ENCODE measurements at regions not wholly inside any gene's neighbourhood (a gene's known extent, or its start where the extent isn't known, plus 50 kb on each side); places are given as distances from the start of the nearest gene placed in this dataset.
"Not testable (repeated sequence)": the region's sequence is repeated elsewhere in the genome, so short reads cannot be mapped to it uniquely, and the experiment has no call there.

DNA sequence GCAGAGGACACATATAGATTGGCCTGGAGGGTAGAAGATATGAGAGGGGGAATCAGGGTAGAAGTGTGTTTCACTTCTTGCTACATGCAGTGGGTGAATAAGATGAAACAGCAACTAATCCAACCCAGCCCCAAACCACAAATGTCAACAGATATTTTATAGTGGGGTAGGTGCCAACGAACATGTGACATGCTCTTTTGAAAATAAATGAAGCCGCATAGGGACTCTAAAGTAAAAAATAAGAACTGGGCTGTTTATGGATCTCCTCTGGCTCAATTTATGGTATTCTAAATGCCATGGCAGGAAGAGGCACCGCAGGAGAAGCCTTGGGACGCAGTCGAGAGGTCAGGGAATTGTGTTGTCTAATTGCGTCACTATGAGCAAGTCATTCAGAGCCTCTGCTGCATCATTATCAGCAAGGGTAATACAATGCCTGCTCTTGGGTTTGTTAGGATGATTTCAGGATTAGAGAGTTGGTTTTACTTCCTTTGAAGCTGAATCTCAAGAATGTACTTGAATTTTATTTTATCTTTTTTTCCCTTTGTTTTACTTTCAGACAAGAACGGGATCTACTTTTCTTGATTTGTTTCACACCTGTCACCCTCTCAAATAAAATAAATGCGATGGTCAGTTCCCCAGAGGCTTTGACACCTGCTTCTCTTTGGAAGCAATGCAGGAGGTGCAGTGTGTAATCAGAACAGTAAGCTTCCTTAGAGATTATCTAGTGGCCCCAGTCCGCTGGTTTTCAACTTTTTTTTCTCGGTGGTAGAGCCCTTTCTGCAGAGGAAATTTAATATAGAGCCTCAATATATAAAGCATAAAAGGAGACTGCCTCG, 375.6 kb upstream of the CLINT1 start:
- no peak for DNase-seq (ENCODE audit: low read depth)

DNA sequence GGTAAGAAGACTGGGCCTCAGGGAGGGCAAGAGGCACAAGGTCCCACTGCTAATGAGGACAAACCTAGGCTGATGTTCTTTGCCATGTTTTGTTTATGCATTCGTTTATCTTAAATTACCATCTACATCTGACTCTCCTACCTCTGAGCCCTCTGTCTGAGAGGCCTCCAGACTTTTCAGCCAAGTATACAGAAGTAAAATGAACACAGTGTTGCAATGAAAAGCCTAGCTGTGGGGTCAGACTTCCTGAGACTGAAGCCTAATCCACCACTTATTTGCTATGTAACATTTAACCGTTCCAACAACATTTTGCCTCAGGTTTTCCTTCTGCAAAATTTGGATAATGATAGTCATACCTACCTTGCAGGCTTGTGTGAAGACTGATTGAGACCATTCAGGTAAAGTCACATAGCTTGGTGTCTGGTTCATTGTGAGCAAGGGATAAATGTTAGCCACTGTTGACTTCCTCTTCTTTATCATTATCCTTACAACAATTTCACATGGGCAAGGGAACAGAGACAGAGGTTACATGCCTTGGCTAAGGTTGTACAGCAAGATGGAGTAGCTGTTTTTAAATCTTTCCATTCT, 374.9 kb upstream of the CLINT1 start:
- TF ChIP-seq, protein P1, sequence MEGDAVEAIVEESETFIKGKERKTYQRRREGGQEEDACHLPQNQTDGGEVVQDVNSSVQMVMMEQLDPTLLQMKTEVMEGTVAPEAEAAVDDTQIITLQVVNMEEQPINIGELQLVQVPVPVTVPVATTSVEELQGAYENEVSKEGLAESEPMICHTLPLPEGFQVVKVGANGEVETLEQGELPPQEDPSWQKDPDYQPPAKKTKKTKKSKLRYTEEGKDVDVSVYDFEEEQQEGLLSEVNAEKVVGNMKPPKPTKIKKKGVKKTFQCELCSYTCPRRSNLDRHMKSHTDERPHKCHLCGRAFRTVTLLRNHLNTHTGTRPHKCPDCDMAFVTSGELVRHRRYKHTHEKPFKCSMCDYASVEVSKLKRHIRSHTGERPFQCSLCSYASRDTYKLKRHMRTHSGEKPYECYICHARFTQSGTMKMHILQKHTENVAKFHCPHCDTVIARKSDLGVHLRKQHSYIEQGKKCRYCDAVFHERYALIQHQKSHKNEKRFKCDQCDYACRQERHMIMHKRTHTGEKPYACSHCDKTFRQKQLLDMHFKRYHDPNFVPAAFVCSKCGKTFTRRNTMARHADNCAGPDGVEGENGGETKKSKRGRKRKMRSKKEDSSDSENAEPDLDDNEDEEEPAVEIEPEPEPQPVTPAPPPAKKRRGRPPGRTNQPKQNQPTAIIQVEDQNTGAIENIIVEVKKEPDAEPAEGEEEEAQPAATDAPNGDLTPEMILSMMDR (conservative IDR thresholded peaks at IDR 0.05; ENCODE audit: low read depth, low read length), result no peak
- no peak for DNase-seq (ENCODE audit: low read depth)

More for the DNA sequence above, 375.6 kb upstream of the CLINT1 start:
- TF ChIP-seq, protein P1 (conservative IDR thresholded peaks at IDR 0.05; ENCODE audit: low read depth, low read length), result no peak
- no peak overlapping the region for H3K4me3 ChIP-seq (ENCODE audit: low read length)

DNA sequence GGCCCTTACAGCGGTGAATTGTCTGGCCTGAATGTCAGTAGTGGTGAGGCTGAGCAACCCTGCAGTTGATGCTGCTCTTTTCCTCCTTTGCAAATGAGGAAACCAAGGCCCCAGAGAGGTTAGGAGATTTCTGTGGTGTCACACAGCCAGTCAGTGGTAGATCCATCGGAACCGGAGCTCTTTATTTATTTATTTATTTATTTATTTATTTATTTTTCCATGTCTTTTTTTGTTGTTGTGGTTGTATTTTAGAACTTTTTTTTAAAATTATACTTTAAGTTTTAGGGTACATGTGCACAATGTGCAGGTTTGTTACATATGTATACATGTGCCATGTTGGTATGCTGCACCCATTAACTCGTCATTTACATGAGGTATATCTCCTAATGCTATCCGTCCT, 368.4 kb upstream of the CLINT1 start:
- not testable (repeated sequence) for H3K4me3 ChIP-seq (ENCODE audit: low read length); DNase-seq (ENCODE audit: low read depth)

More for the DNA sequence above, 374.9 kb upstream of the CLINT1 start:
- H3K4me3 ChIP-seq (ENCODE audit: low read length), result no peak overlapping the region

DNA sequence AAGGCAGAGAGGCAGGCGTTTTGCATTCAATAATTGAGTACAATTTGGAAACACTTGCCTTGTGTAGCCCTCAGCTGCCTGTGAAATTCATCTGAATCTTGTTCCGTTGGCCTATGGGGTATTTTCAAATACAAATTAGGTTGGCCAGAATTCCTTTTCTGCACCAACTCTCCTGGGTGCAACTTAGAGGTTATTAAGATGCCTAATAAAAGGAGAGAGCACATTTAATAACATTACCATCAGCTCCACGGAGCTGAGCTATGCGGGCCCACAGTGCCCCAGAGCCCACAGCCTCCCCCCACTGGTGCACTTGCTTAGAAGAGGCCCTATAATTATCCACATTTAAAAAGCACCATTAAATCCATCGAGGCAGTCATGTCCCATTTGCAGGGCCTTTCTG, 367.6 kb upstream of the CLINT1 start:
- H3K4me3 ChIP-seq (ENCODE audit: low read length), result no peak overlapping the region
- no peak for DNase-seq (ENCODE audit: low read depth)
- TF ChIP-seq, protein P1 (conservative IDR thresholded peaks at IDR 0.05; ENCODE audit: low read depth, low read length), result no peak

DNA sequence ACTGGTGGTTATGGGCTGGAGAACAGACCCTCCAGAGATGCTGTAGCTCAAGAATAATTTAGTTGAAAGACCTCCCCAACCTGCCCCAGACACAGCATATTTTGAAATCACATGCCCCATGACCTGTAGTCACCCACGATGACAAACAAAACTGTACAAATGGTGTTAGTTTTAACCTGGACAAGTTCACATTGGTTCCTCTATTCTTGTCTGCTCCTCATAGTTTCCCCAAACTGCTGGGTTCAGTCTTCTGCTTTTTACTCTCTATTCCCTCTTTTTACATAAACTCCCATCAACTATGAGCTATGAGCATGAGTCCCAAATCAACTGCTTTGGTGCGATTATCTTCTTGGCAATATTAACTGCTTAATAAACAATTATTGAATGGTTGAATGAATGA, 365.3 kb upstream of the CLINT1 start:
- H3K4me3 ChIP-seq (ENCODE audit: low read length), result no peak overlapping the region
- TF ChIP-seq, protein P1 (conservative IDR thresholded peaks at IDR 0.05; ENCODE audit: low read depth, low read length), result no peak
- DNase-seq (ENCODE audit: low read depth), result no peak

DNA sequence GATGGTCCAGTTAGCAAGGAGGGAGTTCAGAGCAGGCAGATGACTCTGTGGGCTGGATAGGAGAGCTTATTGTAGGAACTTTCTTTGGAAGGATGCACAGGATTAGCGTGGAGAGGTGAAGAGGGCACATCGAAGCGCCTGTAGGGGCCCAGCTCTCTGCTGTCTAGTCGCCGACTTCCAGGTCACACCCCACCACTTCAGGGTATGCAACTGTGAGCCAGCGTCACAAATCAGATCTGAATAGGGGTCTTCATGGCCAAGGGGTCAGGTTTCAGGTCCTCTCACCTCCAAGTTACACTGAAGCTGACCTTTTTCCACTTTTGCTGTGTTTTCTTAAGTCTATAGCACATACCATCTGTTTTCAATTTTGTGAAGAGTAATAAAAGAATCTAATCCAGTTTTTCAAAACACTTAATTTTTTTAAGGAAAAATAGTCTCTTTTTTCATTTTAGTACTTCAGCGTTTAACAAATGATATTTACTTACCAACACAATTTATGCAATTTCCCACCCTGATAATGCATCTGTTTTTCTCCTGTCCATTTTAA, 364.2 kb upstream of the CLINT1 start:
- TF ChIP-seq, protein P1 (conservative IDR thresholded peaks at IDR 0.05; ENCODE audit: low read depth, low read length), result no peak
- no peak for DNase-seq (ENCODE audit: low read depth)
- no peak overlapping the region for H3K4me3 ChIP-seq (ENCODE audit: low read length)

DNA sequence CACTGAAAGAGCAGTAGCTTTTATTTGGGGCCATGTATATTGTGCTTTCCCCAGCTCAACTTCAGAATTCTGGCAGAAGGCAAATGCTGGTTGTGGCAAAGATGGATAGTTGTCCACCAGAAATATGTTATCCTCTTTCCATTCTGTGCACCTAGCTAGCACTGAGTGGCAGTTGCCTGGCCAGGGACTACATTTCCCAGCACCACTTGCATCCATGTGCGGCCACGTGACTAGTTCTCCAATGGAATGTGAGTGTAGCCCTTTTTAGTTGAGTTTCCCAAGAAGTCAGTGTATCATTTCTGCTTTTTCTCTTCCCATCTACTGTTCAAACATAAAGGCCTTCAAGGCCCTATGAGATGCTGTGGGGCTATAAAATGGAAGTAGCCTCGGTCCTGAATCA, 354.0 kb upstream of the CLINT1 start:
- TF ChIP-seq, protein P1 (conservative IDR thresholded peaks at IDR 0.05; ENCODE audit: low read depth, low read length), result no peak
- no peak overlapping the region for H3K4me3 ChIP-seq (ENCODE audit: low read length)
- DNase-seq (ENCODE audit: low read depth), result no peak

All from retinal pigment epithelial cell (primary cell).